ENCODE measurements at regions not wholly inside any gene's neighbourhood (a gene's known extent, or its start where the extent isn't known, plus 50 kb on each side); places are given as distances from the start of the nearest gene placed in this dataset.
"Not testable (repeated sequence)": the region's sequence is repeated elsewhere in the genome, so short reads cannot be mapped to it uniquely, and the experiment has no call there.

DNA sequence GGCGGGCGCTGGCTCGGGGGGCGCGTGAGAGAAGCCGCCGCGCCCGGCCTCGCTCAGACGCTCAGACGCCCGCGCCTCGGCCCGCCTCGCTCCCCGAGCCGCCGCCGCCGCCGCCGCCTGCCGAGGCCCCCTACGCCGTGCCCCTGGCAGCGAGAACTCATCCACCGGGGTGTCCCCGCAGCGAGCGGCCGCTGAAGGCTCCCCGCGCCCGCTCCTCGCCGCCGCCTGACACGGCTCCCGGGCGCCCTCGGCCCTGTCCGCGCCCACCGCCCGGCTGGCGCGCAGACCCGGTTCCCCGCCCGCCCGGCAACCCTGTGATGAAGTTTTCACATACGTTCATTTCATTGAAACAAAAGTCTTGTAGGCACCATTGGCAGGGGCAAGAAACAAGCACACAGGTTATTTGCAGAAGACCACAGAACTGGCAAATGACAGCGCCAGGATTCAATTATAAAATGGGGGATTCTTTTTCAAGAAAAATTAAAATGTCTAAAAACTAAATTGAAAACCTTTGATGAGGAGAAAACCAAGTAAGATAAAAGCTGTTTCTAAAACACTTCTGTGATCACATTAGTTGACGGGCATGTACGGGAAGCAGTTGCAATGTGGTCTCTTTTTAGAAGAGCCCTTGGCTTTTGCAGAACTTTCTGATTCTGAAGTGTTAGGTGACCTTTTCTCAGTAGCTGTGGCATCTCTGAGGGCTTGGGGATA lies 50.5 kb upstream of the TUBA3D start:
- no peaks in the 10 kb centered on the region for H3K9me2 ChIP-seq (replicated peaks; ENCODE audit: low read length)
- no peak overlapping the region for H3K4me3 ChIP-seq (ENCODE audit: low read length)
- H3K4me2 ChIP-seq (ENCODE audit: low read length), result no peak overlapping the region
- H3K27ac ChIP-seq (ENCODE audit: low read length), result no peak overlapping the region
- H2AFZ ChIP-seq (ENCODE audit: low read length), result no peak overlapping the region
- ChIA-PET CTCF (no interaction called here), POLR2A (ENCODE audit: unreplicated experiment) (no interaction called here)
- TF ChIP-seq, protein P1, sequence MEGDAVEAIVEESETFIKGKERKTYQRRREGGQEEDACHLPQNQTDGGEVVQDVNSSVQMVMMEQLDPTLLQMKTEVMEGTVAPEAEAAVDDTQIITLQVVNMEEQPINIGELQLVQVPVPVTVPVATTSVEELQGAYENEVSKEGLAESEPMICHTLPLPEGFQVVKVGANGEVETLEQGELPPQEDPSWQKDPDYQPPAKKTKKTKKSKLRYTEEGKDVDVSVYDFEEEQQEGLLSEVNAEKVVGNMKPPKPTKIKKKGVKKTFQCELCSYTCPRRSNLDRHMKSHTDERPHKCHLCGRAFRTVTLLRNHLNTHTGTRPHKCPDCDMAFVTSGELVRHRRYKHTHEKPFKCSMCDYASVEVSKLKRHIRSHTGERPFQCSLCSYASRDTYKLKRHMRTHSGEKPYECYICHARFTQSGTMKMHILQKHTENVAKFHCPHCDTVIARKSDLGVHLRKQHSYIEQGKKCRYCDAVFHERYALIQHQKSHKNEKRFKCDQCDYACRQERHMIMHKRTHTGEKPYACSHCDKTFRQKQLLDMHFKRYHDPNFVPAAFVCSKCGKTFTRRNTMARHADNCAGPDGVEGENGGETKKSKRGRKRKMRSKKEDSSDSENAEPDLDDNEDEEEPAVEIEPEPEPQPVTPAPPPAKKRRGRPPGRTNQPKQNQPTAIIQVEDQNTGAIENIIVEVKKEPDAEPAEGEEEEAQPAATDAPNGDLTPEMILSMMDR (conservative IDR thresholded peaks at IDR 0.05; ENCODE audit: low read depth, low read length), result no peak
- TF ChIP-seq EZH2phosphoT487 (IDR thresholded peaks at IDR 0.05; ENCODE audit: borderline replicate concordance, low read length) (no peak), EZH2 (IDR thresholded peaks at IDR 0.05; ENCODE audit: low read length, unreplicated experiment) (no peak)
- H3K36me3 ChIP-seq (ENCODE audit: low read depth, low read length), result no peaks in the 10 kb centered on the region
- H3K9ac ChIP-seq (ENCODE audit: low read length), result no peak overlapping the region
- H3F3A ChIP-seq (ENCODE audit: low read length, unreplicated experiment), result no peaks in the 10 kb centered on the region
- DNase-seq (no peak), ATAC-seq (no peak)
- H3K79me2 ChIP-seq (ENCODE audit: low read length), result no peaks in the 10 kb centered on the region
- no peaks in the 10 kb centered on the region for H3K4me1 ChIP-seq (ENCODE audit: insufficient read depth, low read length)
- no TSS peak for BruUV-seq (replicated peaks)
- H4K20me1 ChIP-seq (ENCODE audit: low read length), result no peaks in the 10 kb centered on the region
- intact Hi-C loops (cut with micrococcal nuclease), result no loop called here
- peaks cover 79% of the 10 kb centered on the region for H3K27me3 ChIP-seq (ENCODE audit: low read length)
- no peaks in the 10 kb centered on the region for H3K9me3 ChIP-seq (ENCODE audit: low read length)

DNA sequence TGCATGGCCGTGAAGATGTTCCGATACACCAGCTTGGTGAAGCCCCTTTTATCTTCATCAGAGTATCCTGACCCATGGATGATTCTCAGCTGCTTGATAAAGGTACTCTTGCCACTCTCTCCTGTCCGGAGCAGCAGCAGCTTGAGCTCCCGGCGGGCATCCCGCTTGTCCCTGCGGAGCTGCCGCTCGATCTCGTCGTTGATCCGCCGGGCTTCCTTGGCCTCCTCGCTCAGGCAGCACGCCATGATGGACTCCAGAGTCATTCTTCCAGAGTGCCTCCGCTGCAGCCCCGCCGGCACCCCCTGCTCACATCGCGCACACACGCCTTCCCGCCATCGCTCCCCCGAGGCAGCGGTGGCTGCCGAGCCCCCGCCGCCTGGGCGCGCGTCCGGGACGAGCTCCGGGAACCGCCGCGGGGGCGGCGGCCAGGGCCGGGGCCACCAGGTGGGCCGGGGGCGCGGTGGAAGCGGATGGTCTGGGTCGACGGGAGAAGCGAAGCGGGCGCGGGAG lies 51.3 kb upstream of the TUBA3D start:
- peaks cover 78% of the 10 kb centered on the region for H3K27me3 ChIP-seq (ENCODE audit: low read length)
- H3K4me3 ChIP-seq (ENCODE audit: low read length); H3K79me2 ChIP-seq (ENCODE audit: low read length); H3F3A ChIP-seq (ENCODE audit: low read length, unreplicated experiment); DNase-seq; CTCF ChIA-PET; H2AFZ ChIP-seq (ENCODE audit: low read length); H3K9me3 ChIP-seq (ENCODE audit: low read length); H3K4me2 ChIP-seq (ENCODE audit: low read length); H3K9me2 ChIP-seq (replicated peaks; ENCODE audit: low read length); H3K36me3 ChIP-seq (ENCODE audit: low read depth, low read length); H3K27ac ChIP-seq (ENCODE audit: low read length); BruUV-seq (replicated peaks); H4K20me1 ChIP-seq (ENCODE audit: low read length); ATAC-seq; H3K4me1 ChIP-seq (ENCODE audit: insufficient read depth, low read length); H3K9ac ChIP-seq (ENCODE audit: low read length); intact Hi-C loops (cut with micrococcal nuclease); POLR2A ChIA-PET (ENCODE audit: unreplicated experiment): not testable (repeated sequence)

DNA sequence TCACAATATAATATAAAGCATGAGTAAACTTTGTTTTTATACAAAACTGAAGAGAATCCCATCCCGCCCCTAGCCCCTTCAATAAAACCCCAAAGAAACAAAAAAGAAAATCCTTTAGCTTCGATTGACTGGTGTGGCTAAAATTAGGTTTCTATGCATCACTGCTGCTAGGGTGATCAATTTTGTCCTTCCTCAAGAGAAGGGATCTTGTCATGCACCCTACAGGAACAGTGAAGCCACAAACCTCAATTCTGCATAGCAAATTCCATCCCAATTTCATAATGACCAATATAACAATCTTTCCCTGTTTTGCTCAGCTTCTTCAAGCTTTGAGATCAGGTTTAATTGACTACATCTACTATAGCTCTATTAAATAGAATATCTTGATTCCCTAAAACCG lies 55.2 kb upstream of the TUBA3D start:
- ATAC-seq; H3K4me1 ChIP-seq (ENCODE audit: insufficient read depth, low read length); H3K9ac ChIP-seq (ENCODE audit: low read length); H3K36me3 ChIP-seq (ENCODE audit: low read depth, low read length); H3K4me3 ChIP-seq (ENCODE audit: low read length); CTCF ChIA-PET; H3K4me2 ChIP-seq (ENCODE audit: low read length); H3K27ac ChIP-seq (ENCODE audit: low read length); H4K20me1 ChIP-seq (ENCODE audit: low read length); H3K9me2 ChIP-seq (replicated peaks; ENCODE audit: low read length); POLR2A ChIA-PET (ENCODE audit: unreplicated experiment); H3K9me3 ChIP-seq (ENCODE audit: low read length); BruUV-seq (replicated peaks); intact Hi-C loops (cut with micrococcal nuclease); H3K79me2 ChIP-seq (ENCODE audit: low read length); DNase-seq; H2AFZ ChIP-seq (ENCODE audit: low read length); H3F3A ChIP-seq (ENCODE audit: low read length, unreplicated experiment): not testable (repeated sequence)
- peaks cover 76% of the 10 kb centered on the region for H3K27me3 ChIP-seq (ENCODE audit: low read length)

DNA sequence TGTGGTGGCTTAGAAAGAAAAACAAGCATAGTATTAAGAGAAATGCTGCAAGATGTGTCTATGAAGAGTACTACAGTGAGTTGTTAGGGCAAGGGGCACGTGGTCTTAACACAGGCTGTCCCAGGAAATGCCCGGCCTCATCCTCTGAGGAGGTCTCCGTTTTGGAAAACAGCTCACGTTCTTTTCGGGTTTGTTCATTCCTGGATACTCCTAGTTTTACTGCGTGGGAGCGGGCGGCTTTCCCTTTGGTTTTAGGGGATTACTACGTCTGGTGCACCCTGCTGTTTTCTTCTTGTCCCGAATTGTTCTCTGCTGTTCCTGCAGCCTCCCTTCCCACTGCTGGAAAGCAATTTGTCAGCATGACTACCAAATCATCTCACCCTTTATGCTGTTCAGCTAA lies 55.5 kb upstream of the RAB6D start:
- CTCF ChIA-PET, result no interaction called here
- intact Hi-C loops (cut with micrococcal nuclease), result loop anchor here (10.0 kb wide), 1 partner anchor 125 kb away; no protein-coding TSS in a partner anchor
- no peak for ATAC-seq

More for the DNA sequence above, 55.5 kb upstream of the RAB6D start:
- Histone ChIP-seq H3K27ac (ENCODE audit: low read length) (no peak overlapping the region), H2AFZ (ENCODE audit: low read length) (no peak overlapping the region), H3K9me3 (ENCODE audit: low read length) (no peaks in the 10 kb centered on the region), H3K79me2 (ENCODE audit: low read length) (no peaks in the 10 kb centered on the region), H3F3A (ENCODE audit: low read length, unreplicated experiment) (no peaks in the 10 kb centered on the region), H3K9me2 (replicated peaks; ENCODE audit: low read length) (no peaks in the 10 kb centered on the region), H4K20me1 (ENCODE audit: low read length) (no peaks in the 10 kb centered on the region), H3K36me3 (ENCODE audit: low read depth, low read length) (no peaks in the 10 kb centered on the region), H3K27me3 (ENCODE audit: low read length) (peaks cover 81% of the 10 kb centered on the region), H3K4me2 (ENCODE audit: low read length) (no peak overlapping the region), H3K4me1 (ENCODE audit: insufficient read depth, low read length) (no peaks in the 10 kb centered on the region), H3K4me3 (ENCODE audit: low read length) (no peak overlapping the region), H3K9ac (ENCODE audit: low read length) (no peak overlapping the region)
- no TSS peak for BruUV-seq (replicated peaks)
- POLR2A ChIA-PET (ENCODE audit: unreplicated experiment), result no interaction called here
- TF ChIP-seq, protein P1 (conservative IDR thresholded peaks at IDR 0.05; ENCODE audit: low read depth, low read length), result no peak
- TF ChIP-seq EZH2phosphoT487 (IDR thresholded peaks at IDR 0.05; ENCODE audit: borderline replicate concordance, low read length), result no peak
- no peak for TF ChIP-seq EZH2 (IDR thresholded peaks at IDR 0.05; ENCODE audit: low read length, unreplicated experiment)
- no peak for DNase-seq
